ENCODE measurements at regions not wholly inside any gene's neighbourhood (a gene's known extent, or its start where the extent isn't known, plus 50 kb on each side); places are given as distances from the start of the nearest gene placed in this dataset.

- TF ChIP-seq TAF1 (IDR thresholded peaks at IDR 0.05; ENCODE audit: low read depth) (no peak), RAD21 (conservative IDR thresholded peaks at IDR 0.05) (no peak), EZH2 (IDR thresholded peaks at IDR 0.05; ENCODE audit: borderline replicate concordance, insufficient read depth, low read length, poor library complexity, severe bottlenecking) (no peak), EP300 (conservative IDR thresholded peaks at IDR 0.05; ENCODE audit: poor library complexity, severe bottlenecking) (no peak), POLR2AphosphoS5 (IDR thresholded peaks at IDR 0.05) (no peak), SMC3 (conservative IDR thresholded peaks at IDR 0.05; ENCODE audit: poor library complexity) (no peak)
- TF ChIP-seq, protein P1, sequence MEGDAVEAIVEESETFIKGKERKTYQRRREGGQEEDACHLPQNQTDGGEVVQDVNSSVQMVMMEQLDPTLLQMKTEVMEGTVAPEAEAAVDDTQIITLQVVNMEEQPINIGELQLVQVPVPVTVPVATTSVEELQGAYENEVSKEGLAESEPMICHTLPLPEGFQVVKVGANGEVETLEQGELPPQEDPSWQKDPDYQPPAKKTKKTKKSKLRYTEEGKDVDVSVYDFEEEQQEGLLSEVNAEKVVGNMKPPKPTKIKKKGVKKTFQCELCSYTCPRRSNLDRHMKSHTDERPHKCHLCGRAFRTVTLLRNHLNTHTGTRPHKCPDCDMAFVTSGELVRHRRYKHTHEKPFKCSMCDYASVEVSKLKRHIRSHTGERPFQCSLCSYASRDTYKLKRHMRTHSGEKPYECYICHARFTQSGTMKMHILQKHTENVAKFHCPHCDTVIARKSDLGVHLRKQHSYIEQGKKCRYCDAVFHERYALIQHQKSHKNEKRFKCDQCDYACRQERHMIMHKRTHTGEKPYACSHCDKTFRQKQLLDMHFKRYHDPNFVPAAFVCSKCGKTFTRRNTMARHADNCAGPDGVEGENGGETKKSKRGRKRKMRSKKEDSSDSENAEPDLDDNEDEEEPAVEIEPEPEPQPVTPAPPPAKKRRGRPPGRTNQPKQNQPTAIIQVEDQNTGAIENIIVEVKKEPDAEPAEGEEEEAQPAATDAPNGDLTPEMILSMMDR (IDR thresholded peaks at IDR 0.05; ENCODE audit: poor library complexity, severe bottlenecking): no peak
- TF ChIP-seq, protein P2, sequence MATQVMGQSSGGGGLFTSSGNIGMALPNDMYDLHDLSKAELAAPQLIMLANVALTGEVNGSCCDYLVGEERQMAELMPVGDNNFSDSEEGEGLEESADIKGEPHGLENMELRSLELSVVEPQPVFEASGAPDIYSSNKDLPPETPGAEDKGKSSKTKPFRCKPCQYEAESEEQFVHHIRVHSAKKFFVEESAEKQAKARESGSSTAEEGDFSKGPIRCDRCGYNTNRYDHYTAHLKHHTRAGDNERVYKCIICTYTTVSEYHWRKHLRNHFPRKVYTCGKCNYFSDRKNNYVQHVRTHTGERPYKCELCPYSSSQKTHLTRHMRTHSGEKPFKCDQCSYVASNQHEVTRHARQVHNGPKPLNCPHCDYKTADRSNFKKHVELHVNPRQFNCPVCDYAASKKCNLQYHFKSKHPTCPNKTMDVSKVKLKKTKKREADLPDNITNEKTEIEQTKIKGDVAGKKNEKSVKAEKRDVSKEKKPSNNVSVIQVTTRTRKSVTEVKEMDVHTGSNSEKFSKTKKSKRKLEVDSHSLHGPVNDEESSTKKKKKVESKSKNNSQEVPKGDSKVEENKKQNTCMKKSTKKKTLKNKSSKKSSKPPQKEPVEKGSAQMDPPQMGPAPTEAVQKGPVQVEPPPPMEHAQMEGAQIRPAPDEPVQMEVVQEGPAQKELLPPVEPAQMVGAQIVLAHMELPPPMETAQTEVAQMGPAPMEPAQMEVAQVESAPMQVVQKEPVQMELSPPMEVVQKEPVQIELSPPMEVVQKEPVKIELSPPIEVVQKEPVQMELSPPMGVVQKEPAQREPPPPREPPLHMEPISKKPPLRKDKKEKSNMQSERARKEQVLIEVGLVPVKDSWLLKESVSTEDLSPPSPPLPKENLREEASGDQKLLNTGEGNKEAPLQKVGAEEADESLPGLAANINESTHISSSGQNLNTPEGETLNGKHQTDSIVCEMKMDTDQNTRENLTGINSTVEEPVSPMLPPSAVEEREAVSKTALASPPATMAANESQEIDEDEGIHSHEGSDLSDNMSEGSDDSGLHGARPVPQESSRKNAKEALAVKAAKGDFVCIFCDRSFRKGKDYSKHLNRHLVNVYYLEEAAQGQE (IDR thresholded peaks at IDR 0.05; ENCODE audit: borderline replicate concordance): no peak
Measured at GRCh38 chr12:111163422-111163821, 205.5 kb downstream of the PHETA1 start.
